GM12875 (cell line): ENCODE measurements at regions not wholly inside any gene's neighbourhood (a gene's known extent, or its start where the extent isn't known, plus 50 kb on each side); places are given as distances from the start of the nearest gene placed in this dataset.

Experiments used
- H3K4me3 ChIP-seq: one replicate; pipeline ENCODE4 v1.5.1; 2011; ENCODE audit warnings: low read depth, low read length, control low read depth
- TF ChIP-seq, protein P1 (sequence below): IDR thresholded peaks from 2 replicates; pipeline ENCODE4 v1.5.1; 2011; ENCODE audit warnings: low read depth, mild to moderate bottlenecking, control low read depth, inconsistent platforms, low read length, moderate library complexity, borderline replicate concordance; ENCODE audit not compliant: insufficient read depth

DNA sequence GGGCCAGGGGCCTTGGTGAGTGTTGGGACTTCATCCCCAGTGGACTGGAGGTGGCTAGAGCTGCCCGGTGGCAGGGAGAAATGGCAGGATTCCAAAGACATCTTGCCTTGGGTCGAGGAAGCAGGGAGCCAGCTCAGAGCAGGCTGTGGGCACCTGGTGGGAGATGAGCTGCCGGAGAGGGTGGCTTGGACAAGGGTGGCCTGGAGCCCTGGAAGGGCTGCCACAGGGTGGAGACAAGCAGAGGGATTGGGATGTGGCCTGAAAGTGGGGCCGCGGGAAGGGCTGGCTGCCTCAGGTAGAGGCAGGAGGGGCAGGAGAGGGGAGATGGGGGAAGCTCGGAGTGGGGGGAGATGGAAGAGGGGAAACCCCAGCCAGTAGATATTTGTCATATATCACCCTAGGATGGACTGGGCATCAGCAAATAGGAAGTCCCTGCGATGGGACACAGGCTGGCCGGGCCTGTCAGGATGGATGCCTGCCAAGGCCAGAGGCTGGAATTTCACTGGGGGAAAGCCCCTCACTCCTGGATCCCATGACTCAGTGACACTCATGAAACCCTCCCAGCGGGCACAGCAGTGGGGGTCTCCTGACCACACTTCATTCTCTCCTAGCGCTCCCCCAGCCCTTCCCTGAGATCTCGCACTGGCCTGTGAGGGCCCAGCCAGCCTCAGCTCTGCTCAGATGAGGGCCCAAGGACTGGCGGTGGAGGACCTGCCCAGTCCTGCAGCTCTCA, 72.0 kb upstream of the SHISAL1 start:
- no peak overlapping the region for H3K4me3 ChIP-seq
- TF ChIP-seq, protein P1, sequence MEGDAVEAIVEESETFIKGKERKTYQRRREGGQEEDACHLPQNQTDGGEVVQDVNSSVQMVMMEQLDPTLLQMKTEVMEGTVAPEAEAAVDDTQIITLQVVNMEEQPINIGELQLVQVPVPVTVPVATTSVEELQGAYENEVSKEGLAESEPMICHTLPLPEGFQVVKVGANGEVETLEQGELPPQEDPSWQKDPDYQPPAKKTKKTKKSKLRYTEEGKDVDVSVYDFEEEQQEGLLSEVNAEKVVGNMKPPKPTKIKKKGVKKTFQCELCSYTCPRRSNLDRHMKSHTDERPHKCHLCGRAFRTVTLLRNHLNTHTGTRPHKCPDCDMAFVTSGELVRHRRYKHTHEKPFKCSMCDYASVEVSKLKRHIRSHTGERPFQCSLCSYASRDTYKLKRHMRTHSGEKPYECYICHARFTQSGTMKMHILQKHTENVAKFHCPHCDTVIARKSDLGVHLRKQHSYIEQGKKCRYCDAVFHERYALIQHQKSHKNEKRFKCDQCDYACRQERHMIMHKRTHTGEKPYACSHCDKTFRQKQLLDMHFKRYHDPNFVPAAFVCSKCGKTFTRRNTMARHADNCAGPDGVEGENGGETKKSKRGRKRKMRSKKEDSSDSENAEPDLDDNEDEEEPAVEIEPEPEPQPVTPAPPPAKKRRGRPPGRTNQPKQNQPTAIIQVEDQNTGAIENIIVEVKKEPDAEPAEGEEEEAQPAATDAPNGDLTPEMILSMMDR, result no peak

DNA sequence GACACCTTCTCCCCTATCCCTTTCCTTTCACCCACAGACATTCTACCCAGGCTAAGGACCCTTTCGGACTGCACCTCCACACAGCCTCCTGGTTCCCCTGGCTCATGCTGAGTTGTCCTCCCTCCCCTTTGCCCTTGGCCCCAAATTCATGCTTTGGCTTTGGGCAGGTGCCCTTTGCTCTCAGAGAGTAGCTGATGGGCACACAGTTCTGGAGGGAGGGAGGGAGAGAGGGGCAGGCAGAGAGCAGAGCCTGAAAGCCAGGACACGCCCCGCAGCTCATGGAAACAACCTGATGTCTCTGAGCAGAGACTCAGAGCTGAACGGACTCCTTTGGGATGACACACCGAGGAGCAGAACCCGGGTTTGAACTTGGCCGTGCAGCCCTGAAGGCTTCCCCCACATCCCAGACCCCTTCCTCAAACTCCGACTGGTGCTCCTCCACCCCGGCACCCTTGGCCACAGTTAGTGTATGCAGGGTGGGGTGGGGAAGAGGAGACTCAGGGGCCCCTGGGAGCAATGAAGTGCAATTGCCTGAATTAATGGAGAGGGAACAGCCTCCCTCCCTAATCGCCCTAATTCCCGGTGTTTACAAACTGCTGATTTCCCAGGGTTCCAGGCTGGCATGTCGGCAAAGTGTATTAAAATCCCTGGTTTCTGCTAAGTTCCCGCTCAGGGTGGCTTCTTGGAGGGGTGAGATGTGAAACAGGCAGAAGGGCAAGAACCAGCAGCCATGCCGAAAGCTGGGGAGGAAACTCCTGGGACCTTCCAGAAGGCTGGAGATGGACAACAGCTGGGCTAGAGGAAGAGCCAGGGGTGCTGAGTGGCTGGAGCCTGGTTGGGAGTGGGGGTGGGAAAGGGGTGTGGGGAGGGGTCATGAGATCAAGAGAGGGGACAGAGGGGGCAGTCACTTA, 71.2 kb upstream of the SHISAL1 start:
- no peak overlapping the region for H3K4me3 ChIP-seq
- TF ChIP-seq, protein P1, result no peak

DNA sequence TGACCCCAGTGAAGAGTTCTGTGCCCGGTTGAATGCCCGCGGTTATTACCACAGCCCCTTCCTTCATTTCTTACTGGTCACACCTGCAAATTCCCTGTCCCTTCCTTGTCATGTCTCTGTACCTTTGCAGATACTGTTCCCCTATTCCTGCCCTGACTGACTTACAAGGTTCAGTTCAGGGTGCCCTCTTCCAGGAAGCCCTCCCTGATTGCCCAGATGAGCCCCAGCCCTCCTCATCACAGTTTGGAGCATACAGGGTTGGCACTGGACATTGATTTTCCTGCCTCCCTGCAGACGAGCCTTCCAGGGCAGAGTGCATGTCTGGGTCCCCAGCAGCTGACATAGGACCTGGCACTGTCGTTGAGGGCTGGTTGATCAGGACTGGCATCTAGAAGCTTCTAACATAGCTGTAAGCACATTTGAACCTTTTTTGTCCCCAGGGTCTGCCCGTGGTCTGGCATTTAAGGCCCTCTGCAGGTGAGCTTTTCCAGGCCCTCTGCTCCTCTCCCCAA, 70.4 kb upstream of the SHISAL1 start:
- no peak overlapping the region for H3K4me3 ChIP-seq
- TF ChIP-seq, protein P1, result no peak

DNA sequence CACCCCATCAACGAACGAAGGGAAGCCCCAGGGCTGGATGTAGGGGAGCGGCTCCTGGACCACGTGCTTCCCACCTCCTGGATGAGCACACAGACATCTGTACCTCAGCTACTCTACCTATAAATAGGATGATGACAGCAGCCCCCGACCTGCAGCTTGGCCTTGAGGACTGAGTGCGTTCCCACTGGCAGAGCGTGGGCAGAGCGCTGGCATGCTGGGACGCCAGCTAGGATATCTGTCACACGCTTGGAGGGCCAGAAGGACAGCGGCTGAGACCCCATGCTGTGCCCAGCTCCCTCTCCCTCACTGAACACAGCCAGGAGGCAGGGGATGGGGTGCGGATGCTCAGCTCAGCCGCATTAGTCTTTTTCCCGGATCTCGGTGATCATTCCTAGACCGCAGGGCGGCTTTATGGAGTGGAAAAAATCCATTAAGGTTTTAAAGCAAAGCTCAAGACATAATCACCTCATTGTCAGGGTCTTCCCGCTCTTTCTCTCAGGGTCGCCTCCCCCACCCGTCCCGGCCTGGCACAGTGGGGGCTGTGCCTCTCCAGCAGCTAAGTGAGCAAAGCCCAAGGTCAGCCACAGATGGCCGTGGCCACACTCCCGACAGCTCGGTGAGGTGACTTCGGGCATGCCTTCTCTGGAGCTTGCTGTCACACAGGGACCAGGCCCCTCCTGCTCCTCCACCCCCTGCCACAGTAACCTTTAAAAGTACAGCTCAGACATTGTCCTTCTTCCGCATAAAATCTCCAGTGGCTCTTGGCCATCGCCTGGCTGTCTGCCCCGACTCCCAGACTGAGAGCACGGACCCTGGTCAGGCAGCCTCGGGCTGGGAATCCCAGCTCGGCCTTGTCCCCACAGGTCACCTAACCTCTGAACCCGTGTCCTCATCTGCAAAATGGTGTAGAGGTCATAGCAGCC, 69.6 kb upstream of the SHISAL1 start:
- TF ChIP-seq, protein P1, result no peak
- no peak overlapping the region for H3K4me3 ChIP-seq

DNA sequence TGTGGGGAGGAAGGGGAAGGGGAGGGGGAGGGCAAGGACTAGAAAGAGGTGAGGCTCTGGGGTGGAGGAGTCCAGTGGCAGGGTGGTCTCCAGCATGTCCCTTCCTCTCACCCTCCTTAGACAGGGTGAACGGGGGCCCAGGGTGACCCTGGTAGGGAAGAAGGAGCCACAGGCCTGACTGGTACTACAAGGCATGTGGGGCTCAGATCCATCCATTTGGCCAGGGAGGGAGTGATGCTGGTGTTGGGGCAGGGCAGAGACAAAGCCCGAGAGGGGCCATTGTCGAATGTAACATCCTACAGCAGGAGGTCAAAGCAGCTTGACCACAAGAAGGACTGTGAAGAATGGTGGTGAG, 69.0 kb upstream of the SHISAL1 start:
- TF ChIP-seq, protein P1, result no peak
- no peak overlapping the region for H3K4me3 ChIP-seq

DNA sequence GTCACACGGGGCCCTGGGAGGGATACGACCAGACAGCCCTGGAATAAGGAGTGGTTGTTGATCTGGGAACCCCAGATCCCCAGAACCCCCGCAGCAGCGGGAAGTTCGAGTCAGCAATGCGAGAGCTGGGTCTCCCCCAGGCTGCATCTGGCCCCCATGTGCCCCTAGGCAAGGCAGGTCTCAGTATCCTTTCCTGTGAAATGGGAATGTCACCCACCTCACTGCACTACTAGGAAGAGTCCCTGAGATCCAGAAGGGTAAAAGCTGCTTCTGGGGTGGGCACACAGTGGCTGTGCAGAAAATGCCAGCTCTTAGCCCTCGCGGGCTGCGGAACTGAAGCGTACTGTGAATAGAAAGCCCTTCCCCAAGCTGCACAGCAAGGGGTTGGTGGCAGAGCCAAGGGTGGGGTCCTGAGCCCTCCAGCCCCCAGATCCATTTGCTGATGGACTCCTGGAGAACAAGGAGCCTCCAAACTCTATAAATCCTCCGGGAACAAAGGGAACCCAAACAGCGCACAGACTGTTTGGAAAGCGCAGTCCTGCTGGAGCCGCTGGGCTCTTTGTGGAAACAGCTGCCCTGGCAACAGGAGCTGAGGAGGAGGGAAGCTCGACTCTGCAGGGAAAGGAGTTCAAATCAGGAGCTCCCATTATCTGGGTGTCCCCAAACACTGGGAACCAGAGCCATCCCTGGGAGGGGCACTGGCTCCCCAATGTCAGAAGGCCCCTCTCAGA, 68.2 kb upstream of the SHISAL1 start:
- no peak overlapping the region for H3K4me3 ChIP-seq
- TF ChIP-seq, protein P1, result no peak
